ENCODE measurements at regions not wholly inside any gene's neighbourhood (a gene's known extent, or its start where the extent isn't known, plus 50 kb on each side); places are given as distances from the start of the nearest gene placed in this dataset.
A peak's percentile ranks its signal among the peaks of the same experiment; 100 is the strongest.

DNA sequence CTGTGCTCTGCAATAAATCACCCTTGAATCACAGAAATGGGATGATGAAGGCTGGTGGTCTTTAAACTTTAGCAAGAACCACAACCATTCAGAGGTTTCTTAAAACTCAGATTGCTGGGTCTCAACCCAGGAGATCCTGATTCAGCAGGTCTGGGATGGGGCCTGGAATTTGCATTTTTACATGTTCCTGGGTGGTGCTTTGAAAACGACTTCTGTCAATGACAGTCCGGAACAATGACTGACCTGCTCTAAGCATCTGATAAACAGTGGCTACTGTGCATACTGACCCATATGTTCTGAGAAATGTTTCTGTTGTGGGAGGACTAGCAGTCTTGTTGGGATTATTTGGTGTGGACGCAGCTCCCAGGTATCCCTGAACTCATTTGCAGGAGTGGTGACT lies 92.7 kb downstream of the GADD45G start:
- no peak for DNase-seq

DNA sequence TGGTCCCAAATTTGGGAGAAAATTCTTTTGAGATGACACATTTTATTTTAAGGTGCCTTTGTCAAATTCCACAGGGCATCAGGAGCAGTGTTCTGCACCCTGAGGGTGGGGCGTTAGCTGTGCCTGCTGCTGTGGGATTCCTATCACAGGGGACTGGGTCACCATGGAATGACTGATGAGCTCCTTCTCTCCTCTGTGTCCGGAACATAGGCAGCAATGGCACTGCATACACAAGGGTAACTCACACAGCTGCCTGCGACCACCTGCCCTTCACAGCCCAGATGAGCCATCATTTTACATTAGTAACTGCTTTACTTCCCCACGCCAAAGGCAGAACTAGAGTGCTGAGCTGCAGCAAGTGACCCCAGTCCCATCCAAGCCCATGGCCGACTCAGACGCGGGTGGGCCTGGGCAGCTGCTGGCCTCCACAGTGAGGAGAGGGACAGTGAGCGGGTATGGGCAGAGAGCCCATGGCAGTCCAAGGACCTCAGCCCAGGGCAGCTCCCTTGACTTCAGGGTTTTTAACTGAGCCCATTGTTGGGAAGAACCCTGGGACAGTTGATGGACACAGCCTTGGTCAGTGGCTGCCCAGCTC lies 93.7 kb downstream of the GADD45G start:
- DNase-seq: no peak

DNA sequence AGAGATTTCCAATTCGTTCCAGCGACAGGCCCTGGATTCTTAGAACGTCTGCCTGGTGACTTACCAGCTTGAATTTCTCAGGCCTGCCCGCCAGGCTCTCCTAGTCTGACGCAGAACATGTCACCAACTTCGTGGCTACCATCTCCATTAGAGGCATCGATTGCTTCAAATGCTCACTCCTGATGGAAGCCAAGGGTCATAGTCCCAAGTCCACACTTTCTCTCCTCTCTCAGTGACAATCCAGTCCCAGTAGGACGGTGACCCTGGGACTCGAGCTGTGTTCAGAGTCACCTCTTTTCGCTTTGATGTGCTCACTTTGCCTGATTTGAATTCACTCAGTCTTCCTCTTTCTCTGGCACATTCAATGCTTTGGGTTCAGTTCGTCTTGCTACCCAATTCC lies 94.8 kb downstream of the GADD45G start:
- no peak for DNase-seq

DNA sequence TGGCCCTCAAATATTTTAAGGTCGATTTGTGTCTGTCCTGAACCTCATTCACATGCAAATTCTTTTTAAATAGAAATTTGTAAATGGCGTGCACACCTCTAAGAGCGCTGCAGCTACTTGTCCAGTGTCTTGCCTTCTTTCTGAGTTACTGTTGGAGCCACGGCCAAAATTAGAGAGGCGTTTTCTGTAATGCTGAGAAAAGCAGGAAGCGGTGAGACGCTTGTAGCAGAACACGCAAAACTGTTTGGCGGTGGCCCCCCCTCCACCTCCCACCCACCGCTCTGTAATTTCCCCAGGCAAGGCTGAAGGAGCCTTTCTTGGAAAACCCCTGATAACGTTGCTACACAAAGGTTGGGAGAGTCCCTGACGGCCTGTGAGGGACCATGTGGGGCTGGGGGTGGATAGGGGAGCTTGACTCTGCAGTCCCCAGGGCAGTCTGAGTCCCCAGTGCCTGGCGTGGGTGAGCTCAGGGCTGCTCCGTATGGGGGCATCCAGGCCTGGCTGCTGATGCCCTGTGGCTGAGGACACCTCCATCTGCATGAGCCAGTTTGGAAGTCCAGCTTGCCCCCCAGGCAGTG lies 96.5 kb downstream of the GADD45G start:
- peak; percentile 79 for DNase-seq

DNA sequence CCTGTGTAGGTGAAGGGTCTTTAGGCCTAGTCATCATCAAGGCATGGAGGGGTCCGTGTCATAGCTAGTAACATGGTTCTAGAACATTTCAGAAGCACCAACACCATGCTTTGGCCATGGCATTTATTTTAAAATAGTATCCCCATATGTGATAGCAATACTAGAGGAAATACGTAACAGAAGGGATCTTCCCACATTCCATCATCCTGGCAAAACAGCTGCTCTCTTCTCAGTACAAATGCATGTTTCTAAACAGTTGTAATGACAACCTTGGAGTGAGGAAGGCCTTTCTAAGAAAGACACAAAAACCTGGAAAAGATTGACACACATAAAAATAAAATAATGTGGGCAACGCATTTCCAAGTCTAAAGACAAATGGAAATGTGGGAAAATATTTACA lies 97.6 kb downstream of the GADD45G start:
- no peak for DNase-seq

DNA sequence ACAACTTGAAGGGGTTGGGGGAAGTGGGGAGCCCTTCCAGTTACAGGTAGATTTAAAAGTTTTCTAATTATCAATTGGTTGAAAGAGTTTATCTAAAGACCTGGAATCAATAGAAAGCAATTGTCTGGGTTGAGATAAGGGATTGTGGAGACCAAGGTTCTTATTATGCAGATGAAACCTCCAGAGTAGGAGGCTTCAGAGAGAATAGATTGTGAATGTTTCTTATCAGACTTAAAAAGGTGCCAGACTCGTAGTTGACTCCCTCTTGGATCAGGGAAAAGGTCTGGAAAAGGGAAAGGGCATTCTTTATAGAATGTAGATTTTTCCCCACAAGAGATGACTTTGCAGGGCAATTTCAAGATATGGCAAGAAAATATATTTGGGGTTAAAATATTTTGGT lies 100.8 kb downstream of the GADD45G start:
- DNase-seq: no peak

DNA sequence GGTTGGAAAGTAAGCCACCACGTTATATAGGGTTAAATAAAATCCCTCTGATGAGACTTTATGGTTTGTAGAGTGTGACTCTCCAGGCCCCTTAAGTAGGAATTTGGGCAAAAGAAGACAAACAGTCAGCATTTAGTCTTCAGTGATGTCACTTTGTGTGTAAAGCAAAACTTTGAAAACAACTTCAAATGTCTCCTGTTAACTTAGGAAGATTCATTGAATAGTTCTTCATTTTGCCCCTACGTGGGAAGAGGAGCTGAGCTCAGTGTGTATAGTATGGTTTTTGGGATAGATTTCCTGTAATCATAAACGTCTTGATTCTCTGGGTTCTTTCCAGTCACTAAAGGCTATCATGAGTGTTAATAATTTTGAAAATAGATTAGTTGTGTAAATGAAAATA lies 101.3 kb downstream of the GADD45G start:
- DNase-seq: no peak

DNA sequence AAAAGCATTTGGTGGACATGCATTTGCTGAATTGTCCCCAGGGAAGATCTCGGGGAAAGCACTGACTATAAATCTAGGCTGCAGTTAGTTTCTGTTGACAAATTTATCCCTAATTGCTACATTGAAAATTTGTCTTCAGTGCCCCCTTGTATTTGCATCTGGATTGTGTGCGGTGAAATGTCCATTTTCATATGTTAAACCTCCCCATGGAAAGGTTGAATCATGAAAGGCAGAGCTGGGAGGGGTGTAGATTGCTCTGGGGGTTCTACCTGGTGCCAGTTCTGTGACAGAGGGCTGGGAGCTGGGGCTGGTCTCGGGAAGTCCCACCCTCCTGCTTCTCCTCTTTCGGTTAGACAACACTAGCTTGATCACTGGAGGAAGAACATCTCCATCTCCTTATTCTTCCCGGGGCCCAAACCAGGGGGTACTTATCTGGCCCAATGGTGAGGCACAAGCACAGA lies 101.9 kb downstream of the GADD45G start:
- DNase-seq: no peak

DNA sequence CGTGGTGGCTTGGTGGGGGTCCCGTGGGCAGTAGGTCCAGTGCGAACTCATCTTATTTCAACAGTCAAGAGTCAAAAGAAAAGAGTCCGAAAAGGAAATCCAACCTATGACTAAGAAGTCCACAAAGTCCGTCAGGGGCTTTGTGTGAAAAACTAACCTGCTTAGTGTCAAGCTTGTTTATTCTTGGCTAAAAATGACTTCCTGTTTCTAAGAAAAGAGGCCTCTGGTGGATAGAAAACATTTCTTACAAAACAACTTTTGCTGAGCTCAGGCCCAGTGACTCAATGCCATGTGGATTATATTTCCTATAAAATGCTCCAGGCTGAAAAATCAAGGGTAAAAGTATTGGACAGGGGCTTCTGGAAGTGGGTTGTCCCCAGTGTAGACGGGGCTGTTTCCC lies 105.9 kb downstream of the GADD45G start:
- no peak for DNase-seq

DNA sequence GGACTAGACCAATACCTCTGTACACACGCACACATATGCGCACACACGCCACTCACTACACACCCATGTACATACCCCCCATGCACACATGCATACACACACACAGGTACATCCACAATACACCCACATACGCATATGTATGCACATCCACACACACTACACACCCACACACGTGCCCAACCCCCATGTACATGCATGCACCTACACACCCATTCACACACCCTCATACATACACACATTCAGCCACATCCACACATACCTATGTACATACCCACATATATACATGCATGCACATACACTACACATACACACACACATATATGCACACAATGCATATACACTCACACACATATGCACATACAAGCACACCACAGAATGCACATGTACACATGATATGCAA lies 107.1 kb downstream of the GADD45G start:
- no peak for DNase-seq

DNA sequence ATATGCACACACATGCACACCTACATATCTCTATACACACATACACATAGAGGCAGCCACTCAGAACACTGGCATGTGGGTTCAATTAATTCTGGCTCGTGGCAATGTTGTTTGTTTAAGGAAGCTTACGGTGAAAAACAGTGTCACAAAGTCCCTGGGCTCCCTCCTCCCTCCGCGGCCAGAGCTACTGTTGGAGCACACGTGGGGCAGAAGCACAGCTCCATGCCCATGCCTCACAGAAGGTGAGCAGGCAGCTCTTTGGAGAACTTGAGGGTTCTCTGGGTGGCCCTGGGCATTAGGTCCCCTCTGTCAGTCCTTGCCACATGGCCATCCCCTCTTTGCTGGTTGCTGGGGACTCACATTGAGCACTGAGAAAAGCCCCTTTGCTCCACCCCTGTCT lies 107.5 kb downstream of the GADD45G start:
- DNase-seq: no peak

DNA sequence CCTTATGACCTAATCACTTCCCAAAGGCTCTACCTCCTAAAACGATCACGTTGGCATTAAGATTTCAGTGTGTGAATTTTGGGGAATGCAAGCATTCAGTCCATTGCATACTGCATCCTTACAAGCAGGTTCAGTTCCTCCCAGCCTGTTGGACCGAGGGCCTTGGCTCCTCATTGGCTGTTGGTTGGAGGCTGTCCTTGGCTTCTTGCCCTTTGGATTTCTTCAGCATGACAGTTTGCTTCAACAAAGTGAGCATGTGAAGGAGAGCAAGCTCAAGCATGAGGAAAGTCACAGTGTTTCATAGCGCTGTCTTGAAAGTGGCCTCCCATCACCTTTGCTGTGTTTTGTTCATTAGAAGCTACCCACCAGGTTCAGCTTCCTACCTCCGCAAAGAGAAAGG lies 109.5 kb downstream of the GADD45G start:
- DNase-seq: no peak

DNA sequence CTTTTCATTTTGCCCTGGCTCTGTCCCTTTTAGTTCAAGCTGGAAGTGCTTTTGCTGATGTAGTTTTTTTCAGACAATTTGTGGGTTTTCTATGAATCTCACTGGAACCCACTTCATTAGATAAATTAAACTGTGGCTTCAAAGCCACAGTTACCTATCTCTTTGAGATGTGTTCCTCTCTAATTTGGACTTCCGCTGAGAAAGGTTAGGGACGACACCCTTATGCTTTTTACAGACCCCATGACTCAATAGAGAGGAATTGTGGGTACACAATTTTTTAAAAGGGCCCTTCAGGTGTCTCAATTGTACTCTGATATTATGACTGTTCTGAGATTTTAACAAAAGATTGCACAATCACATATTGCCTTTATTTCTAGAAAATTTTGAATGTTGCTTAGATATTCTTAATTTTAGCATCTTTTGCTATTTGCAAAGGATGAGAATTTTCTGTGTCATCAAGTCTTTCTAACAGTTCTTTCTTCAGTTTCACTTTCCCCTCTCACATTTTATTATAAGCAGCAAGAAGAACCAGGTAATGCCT lies 110.6 kb downstream of the GADD45G start:
- DNase-seq: peak; percentile 21

DNA sequence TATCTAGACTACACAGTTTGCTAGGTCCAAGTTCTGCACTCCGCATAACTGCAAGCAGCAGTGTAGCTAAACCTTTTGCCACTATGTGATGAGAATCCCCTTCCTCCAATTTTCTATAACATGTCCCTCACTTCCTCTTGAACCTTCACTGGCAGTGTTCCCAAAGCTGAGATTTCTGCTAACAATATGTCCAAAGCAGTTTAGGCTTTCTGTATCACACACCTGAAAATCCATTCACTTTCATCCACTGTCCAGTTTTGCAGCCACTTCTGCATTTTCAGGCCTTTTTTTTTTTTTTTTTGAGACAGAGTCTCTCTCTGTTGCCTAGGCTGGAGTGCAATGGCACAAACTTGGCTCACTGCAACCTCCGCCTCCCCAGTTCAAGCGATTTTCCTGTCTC lies 111.1 kb downstream of the GADD45G start:
- DNase-seq: no peak

DNA sequence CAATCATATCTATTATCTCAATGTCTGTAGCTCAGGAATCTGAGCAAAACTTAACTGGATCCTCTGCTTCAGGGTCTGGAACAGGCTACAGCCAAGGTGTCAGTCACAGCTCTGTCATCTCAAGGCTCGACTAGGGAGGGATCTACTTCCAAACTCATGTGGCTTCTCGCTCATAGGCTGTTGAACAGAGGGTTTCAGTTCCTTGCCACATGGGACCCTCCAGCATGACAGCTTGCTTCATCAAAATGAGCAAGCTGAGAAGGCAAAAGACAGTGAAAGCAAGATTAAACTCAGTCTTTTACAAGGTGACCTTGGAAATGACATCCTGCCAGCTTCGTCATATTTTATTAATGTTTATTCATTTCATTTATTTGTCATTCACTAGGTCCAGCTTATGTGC lies 111.7 kb downstream of the GADD45G start:
- DNase-seq: no peak

DNA sequence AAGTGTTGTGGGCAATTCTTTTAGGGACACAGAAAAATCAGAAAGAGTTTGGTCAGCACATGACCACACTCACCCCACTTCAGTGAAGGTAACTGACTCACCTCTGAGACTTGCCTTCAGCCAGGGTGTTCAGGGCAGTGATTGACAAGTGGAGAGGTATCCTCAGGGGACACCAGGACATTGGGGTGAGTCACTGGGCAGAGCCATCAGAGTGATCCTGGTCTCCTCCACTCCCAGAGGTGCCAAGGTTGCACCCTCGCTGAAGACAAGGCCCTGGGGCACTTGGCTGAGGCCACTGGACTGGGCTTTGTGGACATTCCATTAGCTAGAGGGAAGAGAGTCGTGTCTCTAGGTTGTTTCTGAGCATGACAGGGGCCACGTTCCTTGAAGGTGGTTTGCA lies 113.4 kb downstream of the GADD45G start:
- no peak for DNase-seq

DNA sequence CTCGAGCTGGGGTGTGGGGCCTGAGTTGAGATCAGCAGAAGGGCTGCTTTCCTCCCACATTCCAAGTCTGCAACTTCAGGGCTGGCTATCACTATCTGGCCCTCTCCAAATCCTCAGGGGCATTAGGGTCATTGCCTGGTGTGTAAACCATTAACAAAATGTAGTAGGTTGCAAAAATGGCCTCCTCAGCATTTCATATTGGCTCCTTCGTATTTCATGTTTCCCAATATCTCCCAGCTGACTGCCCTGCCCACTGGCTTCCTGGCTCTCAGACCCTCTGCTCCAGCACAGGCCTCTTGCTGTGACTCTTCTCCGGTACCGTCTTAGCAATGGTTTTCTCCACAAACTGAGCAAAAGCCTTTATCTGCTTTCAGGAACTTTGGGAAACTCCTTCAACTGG lies 113.8 kb downstream of the GADD45G start:
- no peak for DNase-seq

DNA sequence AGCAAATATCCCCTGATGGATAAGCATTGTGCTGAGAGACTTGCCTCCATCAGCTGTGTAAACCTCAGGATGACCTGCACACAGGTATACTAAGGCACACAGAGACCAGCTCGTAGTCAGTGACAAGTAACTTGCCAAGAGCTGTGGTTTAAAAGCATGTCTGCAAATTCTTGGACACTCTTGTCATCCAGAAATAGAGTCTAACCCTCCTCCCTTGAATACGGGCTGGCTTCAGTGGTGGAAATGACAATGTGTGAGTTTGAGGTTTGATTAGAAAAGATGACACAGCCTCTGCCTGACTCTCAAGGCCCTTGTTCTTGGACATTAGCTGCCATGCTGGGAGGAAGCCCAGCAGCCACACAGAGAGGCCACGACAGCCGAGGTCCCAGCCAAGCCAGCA lies 114.4 kb downstream of the GADD45G start:
- no peak for DNase-seq

DNA sequence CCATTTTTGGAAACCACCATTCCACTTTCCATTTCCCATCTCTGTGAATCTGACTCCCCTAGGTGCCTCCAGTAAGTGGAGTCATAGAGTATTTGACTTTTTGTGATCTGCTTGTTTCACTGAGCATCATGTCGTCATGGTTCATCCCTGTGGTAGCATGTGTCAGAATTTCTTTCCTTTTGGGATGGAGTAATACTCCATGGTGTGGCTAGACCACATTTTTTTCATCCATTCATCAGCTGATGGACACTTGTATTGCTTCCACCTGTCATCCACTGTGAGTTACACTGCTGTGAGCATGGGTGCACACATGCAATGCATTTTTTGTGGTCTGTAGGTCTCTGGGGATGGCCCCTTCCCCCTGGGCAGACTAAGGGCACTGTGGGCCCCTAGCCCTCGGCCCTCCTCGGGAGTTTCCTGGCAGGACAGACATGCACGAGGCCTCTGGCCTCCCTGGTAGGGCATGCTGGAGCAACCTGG lies 115.9 kb downstream of the GADD45G start:
- DNase-seq: no peak

DNA sequence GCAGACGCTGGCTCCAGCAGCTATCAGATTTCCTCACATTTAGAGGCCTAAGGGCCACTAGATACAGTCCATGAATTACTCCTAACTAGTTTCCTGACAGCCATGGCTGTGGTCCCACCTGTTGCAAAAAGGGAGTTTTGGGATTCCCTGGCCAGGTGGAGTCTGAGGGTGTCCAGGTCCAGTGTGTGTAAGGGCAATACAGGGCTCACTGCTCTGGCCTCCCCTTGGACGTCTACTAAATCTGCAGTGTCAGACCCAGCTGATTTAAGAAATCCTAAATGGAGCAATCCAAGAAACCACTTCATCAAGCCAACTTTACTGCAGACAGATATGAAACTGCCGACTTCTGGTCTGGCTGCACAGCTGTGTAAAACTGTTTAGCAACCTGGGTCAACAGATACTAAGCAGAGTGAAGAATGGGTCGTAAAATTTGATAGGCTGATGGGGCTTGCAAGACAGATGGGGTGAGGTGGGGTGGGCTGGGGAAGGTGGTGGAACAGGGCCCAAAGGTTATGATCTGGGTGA lies 116.4 kb downstream of the GADD45G start:
- DNase-seq: no peak

DNA sequence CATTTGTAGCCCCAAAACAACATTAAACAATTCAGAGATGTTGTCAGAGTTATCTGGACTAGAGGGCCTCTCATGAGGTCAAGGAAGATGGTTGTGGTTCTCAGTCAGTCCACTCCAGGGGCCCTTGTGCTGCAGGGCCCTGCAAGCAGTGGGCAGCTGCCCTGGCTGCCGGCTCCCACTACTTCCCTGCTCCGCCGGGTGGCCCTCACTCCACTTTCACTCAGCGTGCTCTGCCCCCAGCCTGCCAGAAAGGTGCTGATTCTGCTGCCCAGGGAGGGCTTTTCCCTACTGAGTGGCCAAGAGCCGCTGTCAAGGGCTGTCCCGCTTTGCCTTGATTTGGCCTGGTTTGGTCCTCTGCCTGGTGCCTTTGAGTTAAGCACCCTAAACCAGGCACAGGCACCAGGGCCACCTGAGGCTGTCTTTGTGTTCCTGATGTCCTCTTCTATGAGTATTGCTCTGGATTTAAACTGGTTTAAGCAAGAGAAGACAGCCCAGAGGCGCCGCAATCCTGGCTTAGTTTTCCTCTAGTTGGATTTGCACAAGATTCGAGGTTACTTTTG lies 117.2 kb downstream of the GADD45G start:
- DNase-seq: no peak

DNA sequence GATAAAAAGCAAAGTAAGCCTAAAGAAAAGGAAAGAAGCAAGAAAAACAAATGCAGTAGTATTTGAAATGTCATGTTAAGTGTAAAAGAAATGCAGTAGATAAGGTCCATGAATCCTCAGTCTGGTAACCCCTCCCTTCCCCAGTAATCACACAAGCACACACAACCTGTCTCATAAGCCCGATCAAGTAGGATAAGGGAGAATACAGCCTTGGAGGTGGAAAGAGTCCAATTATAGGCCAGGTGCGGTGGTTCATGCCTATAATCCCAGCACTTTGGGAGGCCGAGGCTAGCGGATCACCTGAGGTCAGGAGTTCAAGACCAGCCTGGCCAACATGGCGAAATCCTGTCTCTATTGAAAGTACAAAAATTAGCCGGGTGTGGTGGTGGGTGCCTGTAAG lies 117.9 kb downstream of the GADD45G start:
- no peak for DNase-seq

DNA sequence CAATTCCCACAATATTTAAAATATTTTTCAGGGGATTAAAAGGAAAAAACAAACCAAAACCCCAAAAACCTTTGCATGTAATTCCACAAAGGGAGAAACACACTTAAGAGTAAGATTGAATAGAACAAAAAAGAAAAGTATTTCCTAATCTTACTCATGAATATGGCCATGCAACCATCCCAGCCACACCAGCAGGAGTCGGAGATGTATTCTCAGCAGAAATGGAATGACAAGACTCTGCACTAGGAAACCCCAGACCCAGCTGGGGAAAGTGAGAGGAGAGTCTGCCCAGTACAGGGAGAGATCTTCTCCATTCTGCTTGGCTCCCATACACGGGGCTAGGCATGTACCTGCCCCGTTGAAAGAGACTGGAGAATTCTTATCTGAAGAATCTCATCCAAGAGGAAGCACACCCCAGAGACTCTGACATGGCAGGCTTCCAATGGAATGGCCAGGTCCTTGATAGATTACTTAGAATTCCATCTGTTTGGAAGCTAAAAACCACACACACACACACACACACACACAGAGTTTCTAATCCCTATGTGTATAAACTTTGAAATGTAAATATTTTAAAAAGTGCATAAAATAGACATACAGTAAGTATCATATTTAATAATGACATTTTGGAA lies 118.8 kb downstream of the GADD45G start:
- no peak for DNase-seq

DNA sequence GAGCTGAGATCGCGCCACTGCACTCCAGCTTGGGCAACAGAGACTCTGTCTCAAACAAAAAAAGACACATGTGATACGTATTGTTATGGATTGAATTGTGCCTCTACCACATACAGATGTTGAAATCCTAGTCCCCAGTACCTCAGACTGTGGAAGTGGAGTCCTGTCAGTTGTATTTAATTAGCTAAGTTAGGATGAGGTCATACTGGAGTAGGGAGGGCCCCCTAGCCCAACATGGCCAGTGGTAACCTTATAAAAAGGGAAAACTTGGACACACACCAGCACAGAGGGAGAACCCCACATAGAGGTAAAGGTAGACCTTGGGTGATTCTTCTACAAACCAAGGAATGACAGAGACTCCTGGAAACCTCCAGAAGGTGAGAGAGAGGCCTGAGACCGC lies 119.8 kb downstream of the GADD45G start:
- no peak for DNase-seq

All from CD4-positive, alpha-beta T cell treated with Interleukin-10 for 1 hour (primary cell).